Activated gamma-delta T cell treated with anti-CD3 and anti-CD28 coated beads, Interleukin-2, amount 50 U/mL, for 16 hours (primary cell): ENCODE measurements at regions not wholly inside any gene's neighbourhood (a gene's known extent, or its start where the extent isn't known, plus 50 kb on each side); places are given as distances from the start of the nearest gene placed in this dataset.

ENCODE experiments used
- DNase-seq: peaks from one replicate; pipeline ENCODE4 v3.0.0-alpha.2; 2020; ENCODE audit warnings: low read depth

DNA sequence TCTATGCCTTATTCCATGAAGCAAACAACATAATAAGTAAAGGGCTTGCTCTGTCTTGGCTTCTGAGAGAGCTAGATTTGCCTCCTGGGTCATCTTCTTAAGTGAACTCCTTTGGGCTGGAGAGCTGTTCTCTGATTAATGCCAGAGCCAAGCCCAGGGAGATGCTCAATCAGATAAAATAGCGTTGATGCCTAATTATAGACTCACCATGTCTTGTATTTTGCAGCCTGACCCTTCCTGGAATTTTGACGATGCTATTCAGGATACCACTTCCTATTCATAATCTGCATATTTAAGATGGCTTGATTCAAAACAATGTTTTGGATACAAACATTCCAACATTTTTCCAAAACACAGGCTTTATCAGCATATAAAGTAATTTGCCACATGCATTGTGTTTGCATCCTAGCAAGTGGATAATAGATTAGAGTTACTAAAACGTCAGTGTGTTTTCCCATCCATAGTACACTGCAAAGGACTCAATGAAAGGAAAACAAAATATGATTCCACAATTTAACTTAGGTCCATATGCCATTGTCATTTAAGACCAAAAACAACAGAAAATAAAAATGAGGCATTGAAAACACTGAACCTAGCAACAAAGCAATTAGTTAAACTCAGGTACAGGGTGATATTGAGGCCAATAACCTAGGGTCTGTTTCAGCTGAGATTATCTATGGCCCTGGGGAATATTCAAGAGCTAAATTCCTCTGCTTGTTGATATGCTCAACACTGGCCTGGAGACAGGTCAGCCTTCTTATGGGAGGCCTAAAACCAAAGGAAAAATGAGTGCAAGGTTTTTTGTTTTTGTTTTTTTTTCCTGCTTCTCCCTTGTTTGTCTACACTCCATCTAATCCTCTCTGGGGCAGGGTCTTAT, 184.2 kb upstream of the FOXN3 start:
- DNase-seq: no peak

DNA sequence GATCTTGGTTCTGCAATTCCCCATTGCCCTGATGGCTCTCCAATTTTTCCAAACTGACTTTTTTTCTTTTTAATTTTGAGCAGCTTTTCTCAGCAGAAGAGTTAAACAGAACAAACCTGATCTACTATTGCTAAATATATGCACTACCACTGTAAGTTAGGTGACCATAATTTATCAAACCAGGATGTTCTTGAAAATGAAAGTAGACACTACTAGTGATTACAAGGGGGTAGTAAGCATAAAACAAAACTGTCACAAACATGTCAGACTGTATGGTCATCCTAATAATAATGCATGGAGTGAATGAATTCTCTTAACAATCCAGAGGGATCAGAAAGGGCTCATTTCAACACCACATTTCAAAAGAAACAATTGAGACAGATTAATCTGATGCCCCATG, 183.0 kb upstream of the FOXN3 start:
- no peak for DNase-seq

DNA sequence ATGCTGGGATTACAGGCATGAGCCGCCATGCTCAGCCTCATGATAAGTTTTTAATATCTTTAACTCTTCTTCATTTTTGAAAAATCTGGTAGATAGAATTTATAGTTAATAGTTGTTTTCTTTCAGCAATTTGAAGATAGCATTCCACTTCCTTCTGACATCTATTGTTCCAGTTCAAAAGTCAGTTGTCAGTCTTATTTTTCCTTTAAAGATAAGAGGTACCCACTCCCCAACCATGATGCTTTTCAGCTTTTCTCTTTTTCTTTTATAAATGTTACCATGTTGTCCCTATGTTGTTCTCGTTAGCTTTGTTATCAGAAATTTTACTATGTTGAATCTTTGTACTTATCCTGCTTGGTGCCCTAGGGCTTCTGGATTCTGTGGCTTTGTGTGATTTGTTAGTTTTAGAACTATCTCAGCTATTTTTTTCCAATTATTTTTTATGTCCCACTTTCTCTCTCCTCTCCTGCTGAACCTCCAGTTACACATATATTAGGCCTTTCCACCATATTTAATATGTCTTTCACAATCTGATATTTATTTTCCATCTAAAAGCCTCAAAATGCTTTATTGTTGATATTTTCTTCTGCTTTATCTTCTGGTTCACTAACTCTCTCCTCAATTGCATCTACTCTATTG, 181.6 kb upstream of the FOXN3 start:
- DNase-seq: no peak

DNA sequence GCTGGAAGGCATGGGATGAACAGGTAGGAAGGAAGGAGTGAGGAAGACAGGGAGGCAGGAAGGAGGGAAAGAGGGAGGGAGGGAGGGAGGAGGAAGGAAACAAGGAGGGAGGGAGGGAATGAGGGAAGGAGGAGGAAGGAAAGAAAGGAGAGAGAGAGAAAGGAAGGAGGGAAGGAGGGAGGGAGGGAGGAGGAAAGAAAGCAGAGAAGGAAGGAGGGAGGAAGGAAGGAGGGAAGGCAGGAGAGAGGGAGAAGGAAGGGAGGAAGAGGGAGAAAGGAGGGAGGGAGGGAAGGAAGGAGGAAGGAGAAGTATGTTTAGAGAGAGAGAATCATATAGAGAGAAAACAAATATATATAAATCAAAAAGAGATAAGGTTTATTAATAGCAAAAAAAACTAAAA, 175.9 kb upstream of the FOXN3 start:
- no peak for DNase-seq

DNA sequence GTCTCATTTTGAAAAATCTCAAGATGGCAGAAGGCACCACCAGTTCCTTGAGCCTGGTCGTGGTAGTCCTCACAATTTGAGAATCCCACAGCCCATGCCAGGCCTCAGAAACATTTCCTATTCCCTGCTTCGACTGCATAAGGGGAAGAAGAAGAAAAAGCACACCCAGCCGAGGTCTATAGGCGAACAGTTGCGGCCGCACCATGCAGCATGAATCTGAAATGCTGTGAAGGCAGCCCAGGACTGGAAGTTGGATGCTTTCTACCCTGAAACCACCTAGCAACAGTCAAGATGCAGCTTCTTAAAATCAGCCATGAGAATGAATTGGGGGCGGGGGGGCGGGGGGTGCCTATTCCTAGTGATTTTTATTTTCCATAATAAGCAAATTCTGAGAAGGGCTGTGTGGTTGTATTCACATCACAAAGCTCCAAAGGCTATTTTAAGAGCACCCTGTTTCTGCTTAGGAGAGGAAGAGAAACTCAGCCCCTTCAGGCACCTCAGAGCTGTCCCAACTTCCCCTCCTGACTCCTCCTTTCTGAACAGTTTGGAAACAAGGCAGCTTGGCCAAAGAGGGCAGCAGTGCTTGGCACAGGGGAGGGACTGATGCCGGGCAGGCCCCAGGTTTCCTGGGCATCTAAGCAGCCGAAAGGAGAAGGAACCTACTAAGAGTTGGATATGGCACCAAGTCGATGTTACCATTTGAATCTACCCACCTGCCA, 172.5 kb upstream of the FOXN3 start:
- DNase-seq: no peak

DNA sequence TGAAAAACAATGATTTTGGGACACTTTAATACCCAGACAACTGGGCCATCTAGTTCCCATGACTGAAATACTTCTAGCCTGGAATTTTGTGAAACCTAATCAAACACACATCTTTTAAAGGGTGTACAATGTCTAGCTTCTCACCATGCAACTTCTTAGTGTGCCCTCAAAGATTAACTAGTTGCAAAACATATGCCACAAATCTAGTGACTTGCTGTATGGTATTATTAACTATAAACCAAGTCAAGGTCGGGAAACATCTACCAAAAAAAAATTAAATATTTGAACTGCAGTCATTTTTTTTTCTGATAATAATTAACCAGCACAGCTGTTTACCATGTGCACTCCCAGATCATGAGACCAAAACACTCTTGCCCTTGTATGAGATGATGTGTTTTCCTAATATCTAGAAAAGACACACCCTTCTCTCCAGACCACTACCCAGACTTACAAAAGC, 171.8 kb upstream of the FOXN3 start:
- DNase-seq: no peak

DNA sequence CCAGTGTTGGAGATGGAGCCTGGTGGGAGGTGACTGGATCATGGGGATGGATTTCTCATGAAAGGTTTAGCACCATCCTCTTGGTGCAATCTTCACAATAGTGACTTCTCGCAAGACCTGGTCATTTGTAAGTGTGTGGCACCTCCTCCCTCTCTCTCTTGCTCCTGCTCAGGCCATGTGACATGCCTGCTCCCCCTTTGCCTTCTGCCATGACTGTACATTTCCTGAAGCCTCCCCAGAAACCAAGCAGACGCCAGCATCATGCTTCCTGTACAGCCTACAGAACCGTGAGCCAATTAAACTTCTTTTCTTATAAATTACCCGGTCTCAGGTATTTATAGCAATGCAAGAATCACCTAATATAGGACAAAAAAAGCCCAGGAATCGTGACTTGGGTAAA, 171.0 kb upstream of the FOXN3 start:
- DNase-seq: no peak

DNA sequence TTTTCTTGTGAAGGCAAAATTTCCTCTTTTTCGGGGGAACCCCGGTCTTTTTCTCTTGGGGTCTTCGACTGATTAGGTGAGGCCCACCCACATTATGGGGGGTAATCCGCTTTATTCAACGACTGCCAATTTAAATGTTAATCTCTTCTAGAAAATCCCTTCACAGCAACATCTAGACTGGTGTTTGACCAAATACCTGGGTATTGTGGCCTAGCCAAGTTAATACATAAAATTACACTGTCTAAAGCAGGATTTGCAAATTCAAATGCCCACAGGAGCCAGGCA, 170.0 kb upstream of the FOXN3 start:
- DNase-seq: no peak

DNA sequence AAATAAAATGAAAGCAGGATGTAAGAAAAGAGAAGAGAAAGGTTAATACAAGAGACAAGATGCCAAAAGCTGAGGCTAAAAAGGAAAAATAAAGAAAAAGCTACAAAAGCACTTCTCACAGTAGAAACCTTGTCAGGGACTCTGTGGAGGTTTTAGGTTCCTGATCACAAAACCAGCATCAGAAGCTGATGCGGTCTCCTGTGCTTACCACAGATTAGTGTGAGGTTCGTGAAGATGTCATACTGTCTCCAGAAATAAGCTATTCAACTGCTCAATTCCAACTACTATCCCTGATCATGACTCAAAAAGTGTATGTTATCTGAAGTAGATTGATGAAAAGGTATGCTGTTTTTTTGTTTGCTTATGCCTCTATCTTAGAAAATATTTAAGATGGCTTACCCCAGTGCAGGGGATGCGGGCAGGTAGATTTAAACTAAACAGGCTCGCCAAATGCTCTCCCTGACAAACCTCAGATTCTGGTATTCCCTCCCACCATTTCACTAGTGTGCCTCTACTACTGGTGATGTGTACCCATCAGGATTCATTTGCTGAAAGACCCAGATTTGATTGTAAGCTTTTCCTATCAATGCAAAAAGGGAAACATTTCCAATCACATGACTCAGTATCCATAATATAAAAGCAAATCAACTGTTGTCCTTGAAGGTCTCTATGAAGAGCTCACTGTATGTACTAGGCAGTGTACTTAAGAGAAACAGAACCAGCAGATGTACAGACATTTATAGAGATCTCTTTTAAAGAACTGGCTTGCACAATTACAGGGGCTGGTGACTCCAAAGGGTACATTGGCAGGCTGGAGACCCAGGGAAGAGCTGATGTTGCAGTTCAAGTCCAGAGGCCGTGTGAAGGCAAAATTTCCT, 169.5 kb upstream of the FOXN3 start:
- DNase-seq: no peak

DNA sequence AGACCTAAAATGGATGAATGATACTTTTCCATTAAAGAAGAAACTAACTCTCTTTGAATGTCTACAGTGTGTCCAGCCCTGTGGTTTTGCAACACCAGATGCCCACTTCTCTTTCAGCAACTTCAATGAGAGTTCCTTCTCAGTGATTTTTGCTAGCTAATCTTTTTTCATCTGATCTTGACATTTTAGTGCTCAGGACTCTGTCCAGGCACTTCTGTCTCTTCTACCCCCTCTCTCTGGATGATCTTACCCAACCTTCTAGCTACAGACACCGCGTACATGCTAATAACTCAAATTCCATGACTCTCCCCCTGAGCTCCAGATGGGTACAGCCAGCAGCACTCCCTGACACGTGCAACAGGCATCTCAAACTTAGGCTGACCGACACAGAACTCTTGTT, 161.1 kb upstream of the FOXN3 start:
- DNase-seq: no peak

DNA sequence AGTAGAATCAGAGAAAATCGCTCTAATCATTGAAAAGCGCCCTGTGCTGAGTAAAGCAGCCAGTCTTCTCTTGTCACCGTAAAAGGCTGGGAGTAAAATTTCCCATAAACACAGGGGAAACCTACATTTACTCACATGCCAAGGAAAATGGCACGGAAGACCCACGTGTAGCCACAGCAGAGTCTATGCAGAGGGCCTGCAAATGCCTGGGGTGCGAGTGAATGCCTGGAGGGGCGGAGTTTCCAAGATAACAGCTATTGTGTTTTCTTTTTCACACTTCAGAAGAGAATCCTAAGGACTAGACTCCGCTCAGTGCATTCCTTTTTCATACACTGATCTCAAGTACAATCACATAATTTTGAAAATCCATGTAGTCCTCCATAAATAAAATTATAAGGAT, 159.9 kb upstream of the FOXN3 start:
- no peak for DNase-seq

DNA sequence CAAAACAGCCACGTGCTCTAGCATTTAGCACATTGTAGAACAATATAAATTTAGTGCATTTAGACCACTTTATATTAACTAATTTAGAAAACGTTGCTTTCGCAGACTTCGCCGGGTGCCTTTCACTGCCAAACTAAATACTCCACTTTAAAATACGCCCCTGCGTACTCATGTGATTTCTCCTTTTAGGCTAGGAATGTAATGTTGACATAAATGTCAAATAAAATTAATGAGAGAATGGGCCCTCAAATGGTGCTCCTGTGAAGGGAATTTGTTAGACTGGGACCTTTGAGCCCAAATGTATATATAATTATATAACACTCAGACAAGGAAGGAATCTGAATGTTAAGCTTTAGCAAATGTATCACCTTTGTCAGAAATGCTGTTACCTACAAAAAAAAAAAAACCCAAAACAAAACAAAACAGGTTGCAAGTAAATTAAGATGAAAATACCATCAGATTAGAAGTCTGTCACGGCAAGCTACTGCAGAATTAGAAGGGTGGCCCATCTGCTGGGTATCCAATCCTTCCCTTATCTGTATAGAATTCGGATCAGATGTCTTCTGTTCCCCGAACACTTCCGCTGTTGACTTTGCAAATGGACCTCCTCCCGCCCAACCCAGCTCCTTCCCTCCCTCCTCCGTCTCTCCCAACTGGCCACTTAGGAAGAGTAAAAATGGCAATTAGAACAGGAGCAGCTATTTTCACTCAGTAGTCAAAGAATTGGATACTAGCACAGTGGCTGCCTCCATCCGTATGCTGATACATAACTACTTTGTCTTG, 159.3 kb upstream of the FOXN3 start:
- no peak for DNase-seq

DNA sequence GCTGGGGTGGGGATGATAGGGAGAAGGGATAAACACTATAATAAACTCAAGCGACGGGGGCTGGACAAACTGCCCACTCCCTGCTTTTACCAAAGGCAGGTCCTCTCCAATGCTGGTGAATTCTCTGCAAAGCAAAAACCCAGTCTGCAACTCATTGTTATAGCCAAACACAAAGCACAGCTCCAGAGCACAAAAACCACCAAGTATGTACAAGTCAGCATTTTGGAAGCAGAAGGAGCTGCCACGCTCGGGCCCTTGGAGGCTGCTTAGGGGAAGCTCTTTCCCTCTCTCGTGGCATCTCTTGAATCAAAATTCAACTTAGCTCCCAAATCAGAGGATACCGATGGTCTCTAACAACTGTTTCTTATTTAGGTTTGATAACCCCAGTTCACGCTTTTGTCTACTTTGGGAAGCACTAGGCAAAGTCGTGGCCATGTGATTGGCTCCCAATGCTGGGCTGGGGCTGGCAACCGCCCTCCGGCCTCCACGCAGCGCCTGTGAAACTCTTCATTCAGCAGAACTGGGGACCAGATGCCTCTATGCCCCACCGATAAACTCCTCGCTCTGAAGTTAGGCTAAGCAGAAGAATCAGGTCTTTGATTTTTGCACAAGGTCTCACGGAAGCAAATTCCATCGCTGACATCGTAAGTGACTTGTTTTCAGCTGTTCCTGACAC, 158.5 kb upstream of the FOXN3 start:
- no peak for DNase-seq

DNA sequence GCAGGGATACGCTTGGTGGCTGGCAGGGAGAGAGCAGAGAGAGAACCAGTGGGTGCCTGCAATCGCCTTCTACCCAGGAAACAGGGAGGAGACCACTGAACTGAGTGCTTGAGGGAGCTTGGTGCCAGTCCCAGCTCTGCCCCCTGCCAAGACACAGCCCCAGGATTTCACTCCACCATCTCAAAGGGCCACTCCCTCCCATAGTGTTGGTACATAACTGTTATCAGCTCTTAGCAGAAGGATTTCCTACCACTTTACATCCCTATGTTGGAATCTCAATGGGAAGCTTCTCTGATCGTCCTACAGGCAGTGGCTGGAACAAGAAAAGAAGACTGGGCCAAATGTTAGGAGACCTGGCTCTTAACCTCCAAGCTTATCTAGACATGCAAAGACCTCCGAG, 157.4 kb upstream of the FOXN3 start:
- DNase-seq: no peak

DNA sequence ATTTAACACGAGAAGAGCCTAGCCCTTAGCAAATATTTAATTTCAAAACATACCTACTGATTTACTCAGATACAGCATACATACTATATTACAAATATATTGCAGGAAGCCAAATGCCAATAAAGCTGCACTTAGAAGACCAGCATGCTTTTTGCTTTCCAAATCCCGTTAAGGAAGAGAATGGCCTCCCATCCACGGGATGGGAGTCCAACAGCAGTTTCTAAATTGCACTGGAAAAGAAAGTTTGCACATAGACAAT, 156.3 kb upstream of the FOXN3 start:
- DNase-seq: no peak

DNA sequence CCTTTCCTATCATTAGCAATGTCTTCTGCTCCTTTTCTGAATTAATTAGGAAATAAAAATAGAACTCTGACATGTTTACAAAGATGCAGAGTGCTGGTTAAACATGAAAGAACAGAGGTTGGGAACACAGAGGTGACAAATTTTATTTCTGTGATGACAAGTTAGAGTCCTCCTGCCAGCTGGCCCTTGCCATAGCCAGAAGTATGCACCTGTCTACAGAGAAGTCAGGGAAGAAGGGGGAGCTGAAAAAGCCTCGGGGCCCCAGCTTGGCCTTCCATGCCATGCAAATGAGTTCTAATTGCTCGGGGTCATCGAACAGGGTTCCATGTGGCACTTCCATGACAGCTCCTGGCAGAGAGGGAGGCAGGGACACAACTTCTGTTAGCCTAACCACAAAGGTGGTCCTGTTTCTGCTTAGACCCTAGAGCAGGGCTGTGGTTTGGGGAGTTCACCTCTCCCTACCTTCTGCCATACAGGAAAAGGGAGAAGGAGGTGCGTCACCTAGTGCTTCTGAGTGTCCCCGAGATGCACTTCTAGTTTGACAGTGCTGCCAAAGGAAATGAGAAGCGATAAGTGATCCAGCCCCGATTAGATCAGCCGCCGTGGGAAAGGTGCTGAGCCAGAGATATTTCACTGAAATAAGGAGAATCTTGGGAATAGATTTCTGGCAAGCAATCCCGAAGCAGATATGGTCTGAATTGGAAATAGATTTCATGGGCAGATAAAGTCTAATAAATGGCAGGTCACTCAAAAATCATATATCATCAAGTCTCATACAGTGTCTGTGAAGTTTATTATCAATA, 155.8 kb upstream of the FOXN3 start:
- DNase-seq: no peak

DNA sequence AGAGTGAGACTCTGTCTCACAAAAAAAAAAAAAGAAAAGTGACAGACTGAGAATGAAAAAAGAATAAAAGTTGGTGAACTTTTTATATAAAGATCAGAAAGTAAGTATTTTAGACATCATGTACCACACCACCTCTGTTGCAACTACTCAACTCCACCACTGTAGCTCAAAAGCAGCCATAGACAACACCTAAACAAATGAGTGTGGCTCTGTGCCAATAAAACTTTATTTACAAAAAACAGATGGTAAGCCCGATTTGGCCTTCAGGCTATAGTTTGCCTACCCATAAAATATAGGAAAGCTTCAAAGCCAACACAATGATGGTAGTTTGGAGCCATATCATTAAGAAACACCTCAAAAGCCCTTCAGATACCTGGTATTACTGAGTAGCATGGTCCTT, 154.5 kb upstream of the FOXN3 start:
- no peak for DNase-seq

DNA sequence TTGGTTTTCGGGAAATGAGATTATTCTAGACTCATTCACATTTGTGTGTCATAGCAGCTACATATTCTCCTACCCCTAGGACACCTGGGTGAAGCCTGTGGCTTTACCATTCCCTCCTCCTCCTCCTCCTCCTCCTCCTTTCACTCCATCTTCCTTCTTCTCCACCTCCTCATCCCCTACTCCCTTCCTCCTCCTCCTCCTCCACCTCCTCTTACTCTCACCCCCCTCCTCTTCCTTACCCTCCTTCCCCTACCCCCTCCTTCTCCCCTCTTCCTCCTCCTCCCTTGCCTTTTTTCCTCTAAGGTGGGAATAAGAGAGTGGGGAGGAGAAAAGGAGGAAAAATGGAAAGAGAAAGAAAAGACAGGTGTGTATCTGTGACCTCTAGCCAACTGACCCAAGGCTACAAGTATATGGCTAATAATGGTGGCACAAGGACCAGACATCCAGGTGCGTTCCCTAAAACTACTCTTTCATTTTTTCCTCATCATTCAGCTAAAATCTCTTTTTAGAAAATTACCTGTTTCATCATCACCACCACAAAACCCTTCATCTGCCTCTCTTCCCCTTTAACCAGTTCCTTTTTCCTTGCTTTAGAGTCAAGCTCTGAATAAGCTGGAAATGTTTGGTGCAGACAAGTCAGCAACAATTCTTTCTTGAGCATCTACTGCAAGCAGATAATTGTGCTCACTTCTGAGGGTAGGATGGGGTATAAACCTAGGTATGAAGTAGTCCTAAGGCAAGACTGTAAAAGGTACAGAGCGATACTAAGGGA, 149.8 kb upstream of the FOXN3 start:
- DNase-seq: no peak

DNA sequence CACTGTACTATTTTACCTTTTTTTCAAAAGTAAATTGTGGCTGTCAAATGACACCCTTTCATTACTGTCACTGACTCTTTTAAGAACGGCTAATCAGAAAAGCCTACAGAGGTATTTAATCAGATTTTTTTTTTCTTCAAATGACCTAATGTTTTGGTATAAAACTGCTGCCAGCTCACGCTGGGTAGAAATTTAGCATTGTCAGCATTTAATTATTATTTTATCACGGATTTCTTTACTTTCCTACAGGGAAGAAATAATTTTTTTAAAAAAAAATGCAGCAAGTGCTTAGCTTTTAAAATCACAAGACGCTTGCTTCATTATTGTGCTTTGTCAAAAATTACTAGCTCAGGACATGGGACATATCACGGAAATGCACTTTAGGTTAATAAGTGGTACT, 149.1 kb upstream of the FOXN3 start:
- no peak for DNase-seq

DNA sequence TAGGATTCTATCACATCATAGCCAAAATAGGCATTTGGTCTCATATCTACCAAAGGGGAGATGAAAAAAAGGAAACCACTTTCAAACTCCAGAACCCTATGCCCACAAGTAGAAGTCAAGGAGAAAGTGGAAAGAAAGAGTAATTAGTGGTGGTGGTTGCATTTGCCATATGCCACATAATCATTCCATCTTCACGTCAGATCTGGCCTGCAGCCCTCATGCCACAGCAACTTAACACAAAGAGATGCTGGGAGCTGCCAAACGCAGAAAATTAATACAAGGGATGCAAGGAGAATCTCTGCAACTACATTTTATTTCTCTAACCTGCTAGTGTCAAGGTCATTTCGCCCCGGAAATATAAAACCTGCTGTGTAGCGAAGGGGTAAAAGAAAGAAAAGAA, 148.6 kb upstream of the FOXN3 start:
- no peak for DNase-seq
